ENCODE measurements at regions not wholly inside any gene's neighbourhood (a gene's known extent, or its start where the extent isn't known, plus 50 kb on each side); places are given as distances from the start of the nearest gene placed in this dataset.

DNA sequence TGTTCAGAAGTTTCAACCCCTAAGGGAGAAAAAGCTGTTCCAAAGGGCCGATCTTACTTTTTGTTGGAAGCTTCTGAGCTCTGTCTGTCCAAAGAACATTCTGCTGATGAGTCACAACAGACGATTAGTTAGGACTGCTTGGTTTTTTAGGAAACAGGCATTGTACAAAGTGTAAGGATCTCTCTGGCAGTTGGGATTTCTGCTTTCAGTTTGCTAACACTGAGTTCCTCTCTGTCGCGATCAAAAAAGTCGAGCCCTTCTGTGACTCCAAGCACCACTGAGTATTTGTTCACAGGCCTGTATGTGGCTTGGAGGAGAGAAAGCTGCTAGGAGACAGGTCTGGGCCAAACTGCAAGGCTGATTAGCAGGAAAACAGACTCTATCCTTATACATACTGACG is 91.8 kb upstream of the PFN2 start:
- TF ChIP-seq, protein P1, sequence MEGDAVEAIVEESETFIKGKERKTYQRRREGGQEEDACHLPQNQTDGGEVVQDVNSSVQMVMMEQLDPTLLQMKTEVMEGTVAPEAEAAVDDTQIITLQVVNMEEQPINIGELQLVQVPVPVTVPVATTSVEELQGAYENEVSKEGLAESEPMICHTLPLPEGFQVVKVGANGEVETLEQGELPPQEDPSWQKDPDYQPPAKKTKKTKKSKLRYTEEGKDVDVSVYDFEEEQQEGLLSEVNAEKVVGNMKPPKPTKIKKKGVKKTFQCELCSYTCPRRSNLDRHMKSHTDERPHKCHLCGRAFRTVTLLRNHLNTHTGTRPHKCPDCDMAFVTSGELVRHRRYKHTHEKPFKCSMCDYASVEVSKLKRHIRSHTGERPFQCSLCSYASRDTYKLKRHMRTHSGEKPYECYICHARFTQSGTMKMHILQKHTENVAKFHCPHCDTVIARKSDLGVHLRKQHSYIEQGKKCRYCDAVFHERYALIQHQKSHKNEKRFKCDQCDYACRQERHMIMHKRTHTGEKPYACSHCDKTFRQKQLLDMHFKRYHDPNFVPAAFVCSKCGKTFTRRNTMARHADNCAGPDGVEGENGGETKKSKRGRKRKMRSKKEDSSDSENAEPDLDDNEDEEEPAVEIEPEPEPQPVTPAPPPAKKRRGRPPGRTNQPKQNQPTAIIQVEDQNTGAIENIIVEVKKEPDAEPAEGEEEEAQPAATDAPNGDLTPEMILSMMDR (IDR thresholded peaks at IDR 0.05; ENCODE audit: insufficient read depth, low read length, poor library complexity, severe bottlenecking): no peak
- TF ChIP-seq EZH2phosphoT487 (conservative IDR thresholded peaks at IDR 0.05; ENCODE audit: low read length): no peak
